ENCODE measurements at regions not wholly inside any gene's neighbourhood (a gene's known extent, or its start where the extent isn't known, plus 50 kb on each side); places are given as distances from the start of the nearest gene placed in this dataset.
"Not testable (repeated sequence)": the region's sequence is repeated elsewhere in the genome, so short reads cannot be mapped to it uniquely, and the experiment has no call there.

DNA sequence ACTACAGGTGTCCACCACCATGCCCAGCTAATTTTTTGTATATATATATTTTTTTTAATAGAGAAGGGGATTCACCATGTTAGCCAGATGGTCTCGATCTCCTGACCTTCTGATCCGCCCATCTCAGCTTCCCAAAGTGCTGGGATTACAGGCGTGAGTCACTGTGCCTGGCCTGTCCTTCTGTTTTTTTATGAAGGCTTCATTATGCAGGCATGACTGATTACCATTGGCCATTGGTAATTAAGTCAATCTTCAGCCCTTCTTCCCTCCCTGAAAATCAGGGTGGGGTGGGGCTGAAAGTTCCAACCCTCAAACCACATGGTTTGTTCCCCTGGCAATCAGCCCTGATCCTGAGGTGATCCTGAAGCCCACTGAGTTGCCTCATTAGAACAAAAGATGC is 336.9 kb downstream of the PTTG2 start:
- no peak for ATAC-seq (ENCODE audit: low read depth)
- H3K9me3 ChIP-seq (ENCODE audit: severe bottlenecking) = peaks cover 16% of the 10 kb centered on the region

DNA sequence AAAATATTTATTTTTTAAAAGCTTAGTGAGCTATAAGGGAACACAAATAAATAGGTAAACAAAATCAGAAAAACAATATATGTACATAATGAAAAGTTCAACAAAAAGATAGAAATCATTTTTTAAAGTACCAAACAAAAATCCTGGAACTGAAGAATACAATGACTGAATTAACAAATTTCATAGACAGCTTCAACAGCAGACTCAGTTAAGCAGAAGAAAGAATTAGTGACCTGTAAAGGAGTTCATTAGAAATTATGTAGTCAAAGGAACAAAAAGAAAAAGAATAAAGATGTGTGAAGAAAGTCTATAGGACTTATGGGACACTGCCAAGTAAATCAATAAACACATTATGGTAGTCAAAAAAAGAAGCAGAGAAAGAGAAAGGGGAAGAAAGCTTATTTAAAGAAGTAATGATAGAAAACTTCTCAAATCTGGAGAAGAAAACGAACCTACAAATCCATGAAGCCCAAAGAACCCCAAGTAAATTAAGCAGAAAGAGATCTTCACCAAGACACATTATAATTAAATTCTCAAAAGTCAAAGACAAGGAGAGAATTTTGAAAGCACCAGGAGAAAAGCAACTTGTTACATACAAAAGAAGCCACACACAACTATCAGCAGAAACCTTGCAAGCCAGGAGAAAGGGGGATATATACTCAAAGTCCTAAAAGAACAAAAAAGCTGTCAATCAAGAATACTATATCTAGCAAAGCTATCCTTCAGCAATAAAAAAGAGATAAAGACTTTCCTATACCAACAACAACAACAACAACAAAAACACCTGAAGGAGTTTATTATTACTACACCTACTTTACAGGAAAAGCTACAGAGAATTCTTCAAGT is 338.9 kb downstream of the PTTG2 start:
- H3K4me3 ChIP-seq (ENCODE audit: severe bottlenecking) = no peak overlapping the region
- no peaks in the 10 kb centered on the region for H3K27me3 ChIP-seq (ENCODE audit: insufficient read depth, poor library complexity, severe bottlenecking)
- H3K36me3 ChIP-seq (ENCODE audit: low read depth) = no peaks in the 10 kb centered on the region
- ATAC-seq (ENCODE audit: low read depth) (no peak), DNase-seq (ENCODE audit: low spot score) (no peak)
- H3K4me1 ChIP-seq (ENCODE audit: insufficient read depth, poor library complexity, severe bottlenecking) = peaks cover 3% of the 10 kb centered on the region
- peaks cover 12% of the 10 kb centered on the region for H3K9me3 ChIP-seq (ENCODE audit: severe bottlenecking)
- TF ChIP-seq, protein P1, sequence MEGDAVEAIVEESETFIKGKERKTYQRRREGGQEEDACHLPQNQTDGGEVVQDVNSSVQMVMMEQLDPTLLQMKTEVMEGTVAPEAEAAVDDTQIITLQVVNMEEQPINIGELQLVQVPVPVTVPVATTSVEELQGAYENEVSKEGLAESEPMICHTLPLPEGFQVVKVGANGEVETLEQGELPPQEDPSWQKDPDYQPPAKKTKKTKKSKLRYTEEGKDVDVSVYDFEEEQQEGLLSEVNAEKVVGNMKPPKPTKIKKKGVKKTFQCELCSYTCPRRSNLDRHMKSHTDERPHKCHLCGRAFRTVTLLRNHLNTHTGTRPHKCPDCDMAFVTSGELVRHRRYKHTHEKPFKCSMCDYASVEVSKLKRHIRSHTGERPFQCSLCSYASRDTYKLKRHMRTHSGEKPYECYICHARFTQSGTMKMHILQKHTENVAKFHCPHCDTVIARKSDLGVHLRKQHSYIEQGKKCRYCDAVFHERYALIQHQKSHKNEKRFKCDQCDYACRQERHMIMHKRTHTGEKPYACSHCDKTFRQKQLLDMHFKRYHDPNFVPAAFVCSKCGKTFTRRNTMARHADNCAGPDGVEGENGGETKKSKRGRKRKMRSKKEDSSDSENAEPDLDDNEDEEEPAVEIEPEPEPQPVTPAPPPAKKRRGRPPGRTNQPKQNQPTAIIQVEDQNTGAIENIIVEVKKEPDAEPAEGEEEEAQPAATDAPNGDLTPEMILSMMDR (IDR thresholded peaks at IDR 0.05; ENCODE audit: poor library complexity, severe bottlenecking) = no peak
- H3K27ac ChIP-seq (ENCODE audit: poor library complexity, severe bottlenecking) = no peak overlapping the region

More for the DNA sequence above, 336.9 kb downstream of the PTTG2 start:
- DNase-seq (ENCODE audit: low spot score) = no peak
- H3K4me1 ChIP-seq (ENCODE audit: insufficient read depth, poor library complexity, severe bottlenecking) = peaks cover 3% of the 10 kb centered on the region
- no peak overlapping the region for H3K4me3 ChIP-seq (ENCODE audit: severe bottlenecking)
- H3K27ac ChIP-seq (ENCODE audit: poor library complexity, severe bottlenecking) = no peak overlapping the region
- H3K36me3 ChIP-seq (ENCODE audit: low read depth) = no peaks in the 10 kb centered on the region
- no peaks in the 10 kb centered on the region for H3K27me3 ChIP-seq (ENCODE audit: insufficient read depth, poor library complexity, severe bottlenecking)
- TF ChIP-seq, protein P1 (IDR thresholded peaks at IDR 0.05; ENCODE audit: poor library complexity, severe bottlenecking) = no peak

DNA sequence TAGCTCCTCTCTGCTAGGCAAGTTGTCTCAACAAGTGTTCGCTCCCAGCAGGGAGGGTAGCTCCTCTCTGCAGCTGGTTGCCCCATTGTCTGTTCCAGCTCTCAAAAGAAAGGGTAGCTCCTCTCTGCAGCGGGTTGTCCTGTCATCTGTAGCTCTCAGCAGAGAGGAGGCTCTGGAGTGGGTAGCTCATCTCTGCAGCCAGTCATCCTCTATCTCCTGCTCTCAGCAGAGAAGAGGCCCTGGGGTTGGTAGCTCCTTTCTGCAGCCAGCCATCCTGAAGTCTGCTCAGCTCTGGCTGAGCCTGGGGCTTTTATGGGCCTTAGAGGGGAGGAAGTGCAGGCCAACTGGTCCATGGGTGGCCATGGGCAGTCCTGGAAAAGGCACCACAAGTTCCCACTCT is 342.7 kb downstream of the PTTG2 start:
- peaks cover 12% of the 10 kb centered on the region for H3K9me3 ChIP-seq (ENCODE audit: severe bottlenecking)
- no peaks in the 10 kb centered on the region for H3K36me3 ChIP-seq (ENCODE audit: low read depth)
- no peak overlapping the region for H3K27ac ChIP-seq (ENCODE audit: poor library complexity, severe bottlenecking)
- TF ChIP-seq, protein P1 (IDR thresholded peaks at IDR 0.05; ENCODE audit: poor library complexity, severe bottlenecking) = no peak
- no peaks in the 10 kb centered on the region for H3K4me1 ChIP-seq (ENCODE audit: insufficient read depth, poor library complexity, severe bottlenecking)
- H3K4me3 ChIP-seq (ENCODE audit: severe bottlenecking) = no peak overlapping the region
- ATAC-seq (ENCODE audit: low read depth) (no peak), DNase-seq (ENCODE audit: low spot score) (no peak)
- H3K27me3 ChIP-seq (ENCODE audit: insufficient read depth, poor library complexity, severe bottlenecking) = no peaks in the 10 kb centered on the region

DNA sequence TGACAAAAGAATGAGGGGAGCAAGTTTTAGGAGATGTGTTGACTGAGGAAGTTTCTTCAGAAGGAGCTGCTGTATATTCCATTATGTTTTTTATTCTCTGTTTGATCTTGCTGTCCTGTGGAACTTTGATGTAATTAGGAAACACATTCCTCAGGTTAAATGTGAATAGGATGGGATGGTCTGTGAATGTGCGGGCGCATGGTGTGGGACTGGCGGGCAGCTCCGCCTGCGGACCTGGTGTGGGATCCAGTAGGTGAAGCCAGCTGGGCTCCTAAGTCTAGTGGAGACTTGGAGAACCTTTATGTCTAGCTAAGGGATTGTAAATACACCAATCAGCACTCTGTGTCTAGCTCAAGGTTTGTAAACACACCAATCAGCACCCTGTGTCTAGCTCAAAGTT is 344.3 kb downstream of the PTTG2 start:
- H3K27me3 ChIP-seq (ENCODE audit: insufficient read depth, poor library complexity, severe bottlenecking); H3K9me3 ChIP-seq (ENCODE audit: severe bottlenecking); H3K4me3 ChIP-seq (ENCODE audit: severe bottlenecking); H3K36me3 ChIP-seq (ENCODE audit: low read depth); DNase-seq (ENCODE audit: low spot score); H3K27ac ChIP-seq (ENCODE audit: poor library complexity, severe bottlenecking); ATAC-seq (ENCODE audit: low read depth): not testable (repeated sequence)
- H3K4me1 ChIP-seq (ENCODE audit: insufficient read depth, poor library complexity, severe bottlenecking) = peaks cover 13% of the 10 kb centered on the region

DNA sequence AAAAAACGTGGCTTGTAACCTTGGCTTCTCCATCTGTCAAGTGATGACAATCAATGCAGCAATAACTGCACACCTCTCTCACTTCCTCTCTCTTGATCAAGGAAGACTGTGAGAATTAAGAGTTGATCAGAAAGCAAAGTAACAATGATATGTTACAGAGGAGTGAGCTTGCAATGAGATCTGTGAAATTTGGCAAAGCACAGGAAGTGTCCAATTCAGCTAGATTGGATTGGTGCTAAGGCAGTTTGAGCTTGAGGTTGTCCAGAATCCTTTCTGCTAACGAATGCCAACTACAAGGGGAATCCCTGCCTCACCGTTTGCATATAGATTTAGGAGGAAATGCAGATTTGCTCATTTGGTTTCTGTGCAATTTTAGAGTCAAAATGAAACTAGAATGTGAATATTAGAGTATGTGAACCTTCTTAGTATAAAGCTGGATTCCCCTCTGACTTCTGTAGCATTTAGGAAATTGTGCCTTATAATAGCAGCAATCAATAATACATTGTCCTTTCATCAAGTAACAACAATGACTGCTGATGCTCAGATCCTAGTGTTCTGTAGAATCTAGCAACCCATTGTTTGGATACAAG is 346.4 kb downstream of the PTTG2 start:
- Histone ChIP-seq H3K27me3 (ENCODE audit: insufficient read depth, poor library complexity, severe bottlenecking) (no peaks in the 10 kb centered on the region), H3K4me3 (ENCODE audit: severe bottlenecking) (no peak overlapping the region), H3K4me1 (ENCODE audit: insufficient read depth, poor library complexity, severe bottlenecking) (peaks cover 29% of the 10 kb centered on the region), H3K9me3 (ENCODE audit: severe bottlenecking) (no peaks in the 10 kb centered on the region), H3K36me3 (ENCODE audit: low read depth) (no peaks in the 10 kb centered on the region), H3K27ac (ENCODE audit: poor library complexity, severe bottlenecking) (no peak overlapping the region)
- TF ChIP-seq, protein P1 (IDR thresholded peaks at IDR 0.05; ENCODE audit: poor library complexity, severe bottlenecking) = no peak
- no peak for DNase-seq (ENCODE audit: low spot score)
- ATAC-seq (ENCODE audit: low read depth) = no peak

Measured in RWPE2 (cell line).